ENCODE measurements at regions not wholly inside any gene's neighbourhood (a gene's known extent, or its start where the extent isn't known, plus 50 kb on each side); places are given as distances from the start of the nearest gene placed in this dataset.

- TF ChIP-seq GLI4 (tag by site-specific recombination; IDR thresholded peaks at IDR 0.05), result no peak
- no peak for TF ChIP-seq ZNF791 (tag by site-specific recombination; IDR thresholded peaks at IDR 0.05)
- TF ChIP-seq ZNF148 (tag by site-specific recombination; IDR thresholded peaks at IDR 0.05; ENCODE audit: borderline replicate concordance), result no peak
- no peak for TF ChIP-seq HOXC10 (CRISPR knock-in tag; IDR thresholded peaks at IDR 0.05)
- no peak for TF ChIP-seq ZNF24 (tag by site-specific recombination; IDR thresholded peaks at IDR 0.05)
- no peak for TF ChIP-seq OSR2 (tag by site-specific recombination; IDR thresholded peaks at IDR 0.05)
- no peak for TF ChIP-seq ZNF16 (tag by site-specific recombination; IDR thresholded peaks at IDR 0.05; ENCODE audit: low read depth)
Measured at GRCh38 chr13:44174769-44175425, 198.7 kb upstream of the SERP2 start (continued).

- Histone ChIP-seq H3K9me3 (ENCODE audit: control insufficient read depth, insufficient read depth, low read depth, low read length) (no peaks in the 10 kb centered on the region), H3K4me3 (ENCODE audit: low read depth, low read length) (no peak overlapping the region), H3K36me3 (ENCODE audit: control insufficient read depth in 2 of 2, insufficient read depth in 1 of 2, low read length in 2 of 2) (no peaks in the 10 kb centered on the region), H3K4me1 (ENCODE audit: control insufficient read depth, insufficient read depth, low read length) (no peaks in the 10 kb centered on the region), H3K27ac (ENCODE audit: extremely low read depth, low read depth, low read length) (no peak overlapping the region)
- CTCF ChIA-PET, result no interaction called here
- POLR2A ChIA-PET, result no interaction called here
- TF ChIP-seq ZNF544 (tag by site-specific recombination; IDR thresholded peaks at IDR 0.05), result no peak
- TF ChIP-seq ZNF639 (tag by site-specific recombination; IDR thresholded peaks at IDR 0.05), result no peak
- no peak for TF ChIP-seq ZNF202 (tag by site-specific recombination; IDR thresholded peaks at IDR 0.05; ENCODE audit: borderline replicate concordance)
- TF ChIP-seq ZNF416 (tag by site-specific recombination; IDR thresholded peaks at IDR 0.05), result no peak
- no peak for TF ChIP-seq ATF2 (tag by site-specific recombination; IDR thresholded peaks at IDR 0.05; ENCODE audit: low read depth)
- TF ChIP-seq ZNF423 (tag by site-specific recombination; IDR thresholded peaks at IDR 0.05), result no peak
- TF ChIP-seq ZNF518A (tag by site-specific recombination; conservative IDR thresholded peaks at IDR 0.05; ENCODE audit: low read depth), result no peak
- TF ChIP-seq ZNF239 (tag by site-specific recombination; IDR thresholded peaks at IDR 0.05), result no peak
- no peak for TF ChIP-seq HOXC10 (CRISPR knock-in tag; IDR thresholded peaks at IDR 0.05)
- no peak for TF ChIP-seq ZNF747 (tag by site-specific recombination; IDR thresholded peaks at IDR 0.05)
- no peak for TF ChIP-seq SP3 (tag by site-specific recombination; IDR thresholded peaks at IDR 0.05)
- TF ChIP-seq ZEB2 (tag by site-specific recombination; IDR thresholded peaks at IDR 0.05), result no peak
- no peak for TF ChIP-seq ZNF302 (tag by site-specific recombination; IDR thresholded peaks at IDR 0.05; ENCODE audit: low read depth)
- TF ChIP-seq RBAK (tag by site-specific recombination; IDR thresholded peaks at IDR 0.05), result no peak
- TF ChIP-seq ZNF768 (tag by site-specific recombination; IDR thresholded peaks at IDR 0.05), result no peak
- TF ChIP-seq ZNF707 (tag by site-specific recombination; IDR thresholded peaks at IDR 0.05), result no peak
- TF ChIP-seq ZNF184 (tag by site-specific recombination; IDR thresholded peaks at IDR 0.05), result no peak
- no peak for TF ChIP-seq ZNF600 (tag by site-specific recombination; IDR thresholded peaks at IDR 0.05)
- no peak for TF ChIP-seq ZIC2 (tag by site-specific recombination; IDR thresholded peaks at IDR 0.05)
- TF ChIP-seq ZNF701 (tag by site-specific recombination; IDR thresholded peaks at IDR 0.05), result no peak
Measured at GRCh38 chr13:44176173-44176572, 197.5 kb upstream of the SERP2 start.
